NCI-H82 treated with DMSO at 0.1 percent for 48 hours (cell line): ENCODE measurements at regions not wholly inside any gene's neighbourhood (a gene's known extent, or its start where the extent isn't known, plus 50 kb on each side); places are given as distances from the start of the nearest gene placed in this dataset.
A peak's percentile ranks its signal among the peaks of the same experiment; 100 is the strongest.
"Not testable (repeated sequence)": the region's sequence is repeated elsewhere in the genome, so short reads cannot be mapped to it uniquely, and the experiment has no call there.

ENCODE experiments used
- DNase-seq: peaks from one replicate; lab custom pipeline; 2025; ENCODE audit not compliant: unreplicated experiment; lab: John Stamatoyannopoulos, UW

- no peak for DNase-seq
These were observed 119.0 kb upstream of the EEF2KMT start for GRCh38 chr16:5216441-5217080.

- DNase-seq, result peak; percentile 93
These were observed 118.3 kb upstream of the EEF2KMT start for GRCh38 chr16:5215901-5216300.

DNA sequence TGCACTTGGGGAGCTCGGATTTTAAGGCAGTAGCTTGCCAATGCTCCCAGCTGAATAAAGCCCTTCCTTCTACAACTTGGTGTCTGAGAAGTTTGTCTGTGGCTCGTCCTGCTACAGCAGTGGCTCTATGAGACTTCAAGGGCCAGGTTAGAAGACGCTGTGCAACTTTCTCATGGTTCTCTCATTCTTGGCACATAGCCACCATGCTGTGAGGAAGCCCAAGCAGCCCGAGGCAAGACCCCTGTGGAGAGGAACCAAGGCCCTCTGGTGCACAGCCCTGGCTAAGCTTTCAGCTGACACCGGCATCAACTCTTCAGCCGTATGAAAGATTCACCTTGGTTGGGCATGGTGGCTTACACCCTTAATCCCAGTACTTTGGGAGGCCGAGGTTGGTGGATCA lies 116.9 kb upstream of the EEF2KMT start:
- DNase-seq, result no peak

DNA sequence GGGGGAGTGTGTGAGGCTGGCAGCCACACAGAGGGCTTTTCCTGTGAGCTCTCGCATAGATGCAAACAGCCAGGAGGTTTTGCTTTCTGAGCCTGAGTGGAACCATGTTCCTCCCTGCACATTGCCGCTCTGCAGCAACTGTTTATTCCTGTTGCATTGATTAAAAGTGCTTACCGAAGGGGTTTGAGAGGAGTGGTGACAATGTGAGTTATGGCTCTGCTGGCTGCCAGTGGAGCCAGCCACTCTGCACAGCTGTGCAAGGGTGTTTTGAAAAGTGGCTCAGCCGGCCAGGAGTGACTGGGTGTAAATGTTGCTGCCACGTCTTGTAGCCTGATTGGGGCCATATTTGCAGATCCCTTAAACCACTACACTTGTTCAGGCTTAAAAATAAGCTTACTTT lies 114.9 kb upstream of the EEF2KMT start:
- DNase-seq, result not testable (repeated sequence)

DNA sequence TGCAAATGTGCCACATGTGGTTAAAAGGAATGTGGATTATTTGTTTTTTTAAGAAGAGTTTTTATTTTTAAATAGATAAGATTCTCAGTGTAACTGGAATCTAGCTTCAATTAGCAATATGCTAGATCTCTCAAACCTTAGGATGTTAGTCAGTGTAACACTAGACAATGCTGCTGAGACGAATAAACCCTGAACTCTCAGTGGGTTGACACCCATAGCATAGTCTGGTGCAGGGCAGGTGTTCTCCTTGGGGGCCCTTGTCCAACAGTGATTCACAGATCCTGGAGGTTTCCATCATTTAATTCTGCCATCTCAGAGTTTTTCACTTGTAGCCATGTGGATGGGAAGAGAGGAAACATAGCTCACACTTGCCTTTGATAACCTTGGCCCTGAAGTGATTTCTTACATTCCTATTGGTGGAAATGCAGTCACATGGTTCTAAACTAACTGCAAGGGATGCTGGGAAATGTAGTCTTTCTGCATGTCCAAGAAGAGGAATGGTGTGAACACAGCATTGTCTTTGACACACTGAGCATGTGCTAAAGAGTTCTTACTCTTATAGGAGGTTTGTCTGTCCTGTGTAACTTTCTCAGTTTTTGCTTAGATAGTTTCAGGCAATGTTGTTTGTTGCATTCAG lies 110.4 kb upstream of the EEF2KMT start:
- DNase-seq, result peak; percentile 20

GRCh38 chr16:5207001-5207523 lies 109.5 kb upstream of the EEF2KMT start:
- no peak for DNase-seq

DNA sequence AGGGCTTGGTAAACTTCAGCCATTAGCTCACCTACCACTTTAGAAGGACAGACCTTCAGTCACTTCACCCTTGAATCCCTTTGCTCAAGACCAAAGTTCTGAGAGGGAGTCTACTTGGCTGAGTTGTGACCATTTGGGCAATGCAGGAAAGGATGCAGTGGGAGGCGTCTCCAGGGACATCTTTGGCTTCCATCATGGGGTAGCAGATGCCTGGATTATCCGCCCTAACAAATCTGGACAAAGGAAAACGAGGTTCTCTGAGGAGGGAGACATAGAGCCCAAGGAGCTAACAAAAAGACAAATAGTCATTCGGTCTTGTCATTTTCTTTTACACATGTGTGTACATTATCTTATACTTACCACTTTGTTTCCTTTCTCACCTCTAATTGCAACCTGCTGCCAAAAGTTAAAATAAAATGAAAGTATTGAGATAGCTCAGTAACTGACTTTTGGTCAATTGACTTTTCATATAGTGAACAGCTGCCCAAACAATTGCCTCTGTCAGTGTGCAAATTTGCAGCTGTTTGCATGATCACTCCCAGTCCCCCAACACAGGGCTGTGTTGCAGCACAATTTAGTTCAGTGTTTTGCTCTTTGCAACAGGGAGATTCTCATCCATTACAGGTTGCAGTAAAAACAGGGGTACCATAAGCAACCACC lies 108.9 kb upstream of the EEF2KMT start:
- DNase-seq, result no peak

- no peak for DNase-seq
These were observed 107.9 kb upstream of the EEF2KMT start for GRCh38 chr16:5205361-5206040.

DNA sequence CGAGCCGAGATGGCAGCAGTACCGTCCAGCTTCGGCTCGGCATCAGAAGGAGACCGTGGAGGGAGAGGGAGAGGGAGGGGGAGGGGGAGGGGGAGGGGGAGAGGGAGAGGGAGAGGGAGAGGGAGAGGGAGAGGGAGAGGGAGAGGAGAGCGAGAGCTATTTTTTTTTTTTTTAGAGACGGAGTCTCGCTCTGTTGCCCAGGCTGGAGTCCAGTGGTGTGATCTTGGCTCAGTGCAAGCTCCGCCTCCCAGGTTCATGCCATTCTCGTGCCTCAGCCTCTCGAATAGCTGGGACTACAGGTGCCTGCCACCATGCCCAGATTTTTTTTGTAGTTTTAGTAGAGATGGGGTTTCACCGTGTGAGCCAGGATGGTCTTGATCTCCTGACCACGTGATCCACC lies 106.1 kb upstream of the EEF2KMT start:
- not testable (repeated sequence) for DNase-seq

- DNase-seq, result no peak
These were observed 102.5 kb upstream of the EEF2KMT start for GRCh38 chr16:5200123-5200522.

GRCh38 chr16:5196204-5196603 lies 98.6 kb upstream of the EEF2KMT start:
- no peak for DNase-seq

GRCh38 chr16:5193861-5194260 lies 96.3 kb upstream of the EEF2KMT start:
- DNase-seq, result no peak

- no peak for DNase-seq
These were observed 91.4 kb upstream of the EEF2KMT start for GRCh38 chr16:5188989-5189352.

- no peak for DNase-seq
These were observed 90.9 kb upstream of the EEF2KMT start for GRCh38 chr16:5188318-5188988.

GRCh38 chr16:5187402-5187952 lies 89.9 kb upstream of the EEF2KMT start:
- DNase-seq, result no peak

DNA sequence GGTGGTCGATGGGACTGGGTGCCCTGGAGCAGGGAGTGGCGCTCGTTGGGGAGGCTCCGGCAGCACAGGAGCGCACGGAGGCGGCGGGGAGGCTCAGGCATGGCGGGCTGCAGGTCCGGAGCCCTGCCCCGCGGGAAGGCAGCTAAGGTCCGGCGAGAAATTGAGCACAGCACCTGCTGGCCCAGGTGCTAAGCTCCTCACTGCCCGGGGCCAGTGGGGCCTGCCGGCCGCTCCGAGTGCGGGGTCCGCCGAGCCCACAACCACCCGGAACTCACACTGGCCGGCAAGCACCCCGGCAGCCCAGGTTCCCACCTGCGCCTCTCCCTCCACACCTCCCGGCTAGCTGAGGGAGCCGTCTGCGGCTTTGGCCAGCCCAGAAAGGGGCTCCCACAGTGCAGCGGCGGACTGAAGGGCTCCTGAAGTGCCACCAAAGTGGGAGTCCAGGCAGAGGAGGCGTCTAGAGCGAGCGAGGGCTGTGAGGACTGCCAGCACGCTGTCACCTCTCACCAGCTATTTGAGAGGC lies 88.8 kb upstream of the EEF2KMT start:
- DNase-seq, result no peak

DNA sequence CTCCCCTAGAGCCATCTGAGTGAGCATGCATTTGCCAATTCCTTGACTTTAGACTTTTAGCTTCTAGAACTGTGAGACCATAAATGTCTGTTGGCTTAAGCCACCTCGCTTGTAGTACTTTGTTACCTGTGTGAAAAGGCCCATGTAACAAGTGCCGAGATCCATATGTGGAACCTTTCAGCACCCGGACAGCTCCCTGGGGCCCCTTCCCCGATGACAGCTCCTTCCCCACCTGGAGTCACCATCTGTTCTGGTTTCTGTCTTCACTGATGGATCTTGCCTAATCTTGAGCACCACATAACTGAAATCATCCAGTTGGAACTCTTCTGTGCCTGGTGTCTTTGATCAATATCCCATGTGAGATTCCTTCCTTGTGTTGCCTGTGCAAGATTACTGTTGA lies 78.9 kb upstream of the EEF2KMT start:
- DNase-seq, result no peak

GRCh38 chr16:5175266-5175665 lies 77.7 kb upstream of the EEF2KMT start:
- no peak for DNase-seq

GRCh38 chr16:5166486-5166885 lies 68.9 kb upstream of the EEF2KMT start:
- no peak for DNase-seq

- not testable (repeated sequence) for DNase-seq
These were observed 67.8 kb upstream of the EEF2KMT start for GRCh38 chr16:5165429-5165828.

- not testable (repeated sequence) for DNase-seq
These were observed 65.2 kb upstream of the EEF2KMT start for GRCh38 chr16:5162801-5163200.
